GM18858 (cell line): ENCODE measurements at regions not wholly inside any gene's neighbourhood (a gene's known extent, or its start where the extent isn't known, plus 50 kb on each side); places are given as distances from the start of the nearest gene placed in this dataset.
A peak's percentile ranks its signal among the peaks of the same experiment; 100 is the strongest.
"Not testable (repeated sequence)": the region's sequence is repeated elsewhere in the genome, so short reads cannot be mapped to it uniquely, and the experiment has no call there.

Source experiments
- ATAC-seq: cut with Tn5 transposase; IDR thresholded peaks from one replicate; pipeline ENCODE4 v1.9.1; 2021; ENCODE audit not compliant: unreplicated experiment

GRCh38 chr3:59508273-59508672 is 458.4 kb upstream of the CFAP20DC start:
- no peak for ATAC-seq

- no peak for ATAC-seq
Observed at GRCh38 chr3:59506191-59506590, 456.4 kb upstream of the CFAP20DC start.

- ATAC-seq = no peak
Observed at GRCh38 chr3:59503441-59503840, 453.6 kb upstream of the CFAP20DC start.

GRCh38 chr3:59502806-59503205 is 453.0 kb upstream of the CFAP20DC start:
- no peak for ATAC-seq

- no peak for ATAC-seq
Observed at GRCh38 chr3:59499954-59500353, 450.1 kb upstream of the CFAP20DC start.

GRCh38 chr3:59499000-59499399 is 449.2 kb upstream of the CFAP20DC start:
- ATAC-seq = no peak

- no peak for ATAC-seq
Observed at GRCh38 chr3:59496250-59496649, 446.4 kb upstream of the CFAP20DC start.

GRCh38 chr3:59494969-59495368 is 445.1 kb upstream of the CFAP20DC start:
- ATAC-seq = not testable (repeated sequence)

- ATAC-seq = no peak
Observed at GRCh38 chr3:59486520-59486919, 436.7 kb upstream of the CFAP20DC start.

GRCh38 chr3:59483191-59483590 is 433.4 kb upstream of the CFAP20DC start:
- no peak for ATAC-seq

- ATAC-seq = no peak
Observed at GRCh38 chr3:59482684-59483083, 432.9 kb upstream of the CFAP20DC start.

GRCh38 chr3:59481776-59482400 is 432.1 kb upstream of the CFAP20DC start:
- no peak for ATAC-seq

GRCh38 chr3:59480486-59480995 is 430.7 kb upstream of the CFAP20DC start:
- ATAC-seq = peak; percentile 78

GRCh38 chr3:59473636-59474035 is 423.8 kb upstream of the CFAP20DC start:
- ATAC-seq = no peak

GRCh38 chr3:59472541-59472940 is 422.7 kb upstream of the CFAP20DC start:
- no peak for ATAC-seq

- peak; percentile 45 for ATAC-seq
Observed at GRCh38 chr3:59469948-59470723, 420.3 kb upstream of the CFAP20DC start.

GRCh38 chr3:59467476-59467875 is 417.7 kb upstream of the CFAP20DC start:
- no peak for ATAC-seq

- ATAC-seq = no peak
Observed at GRCh38 chr3:59464187-59464586, 414.4 kb upstream of the CFAP20DC start.

- ATAC-seq = no peak
Observed at GRCh38 chr3:59463253-59463652, 413.4 kb upstream of the CFAP20DC start.

GRCh38 chr3:59460068-59460467 is 410.2 kb upstream of the CFAP20DC start:
- no peak for ATAC-seq

- ATAC-seq = peak; percentile 99
Observed at GRCh38 chr3:59456852-59457485, 407.1 kb upstream of the CFAP20DC start.
